OCI-LY3 (cell line): ENCODE measurements at regions not wholly inside any gene's neighbourhood (a gene's known extent, or its start where the extent isn't known, plus 50 kb on each side); places are given as distances from the start of the nearest gene placed in this dataset.

ENCODE experiments used
- H2AFZ ChIP-seq: fragments of 200-600, 300-600 bp; shearing (Covaris generic); 2 replicates; pipeline ENCODE4 v1.6.0; 2014; ENCODE audit warnings: antibody characterized with exemption, low read depth, low read length
- H3K27ac ChIP-seq: fragments of 200-600, 300-600 bp; sonication (generic); 2 replicates; pipeline ENCODE4 v1.5.1; 2014; ENCODE audit warnings: mild to moderate bottlenecking, low read length, moderate library complexity, mixed read lengths
- H3K27me3 ChIP-seq: fragments of 200-600, 300-600 bp; sonication (generic); 2 replicates; pipeline ENCODE4 v1.6.1; 2014; ENCODE audit warnings: low read depth, low read length, mixed read lengths
- H3K36me3 ChIP-seq: fragments of 200-600, 300-600 bp; sonication (generic); replicated peaks from 2 replicates; pipeline ENCODE3; 2014; ENCODE audit warnings: low read depth, low read length, mixed read lengths
- H3K4me1 ChIP-seq: fragments of 300-600, 200-600 bp; sonication (generic); 2 replicates; pipeline ENCODE4 v1.6.1; 2014; ENCODE audit warnings: low read length, mixed read lengths
- H3K4me2 ChIP-seq: fragments of 200-600, 300-600 bp; sonication (generic); 2 replicates; pipeline ENCODE4 v1.6.1; 2014; ENCODE audit warnings: low read length, mixed read lengths
- H3K4me3 ChIP-seq: fragments of 300-600, 200-600 bp; sonication (generic); 2 replicates; pipeline ENCODE4 v1.5.1; 2014; ENCODE audit warnings: antibody characterized with exemption, mild to moderate bottlenecking, low read length, moderate library complexity
- H3K79me2 ChIP-seq: fragments of 300-600, 200-600 bp; shearing (Covaris generic); 2 replicates; pipeline ENCODE4 v1.6.1; 2014; ENCODE audit warnings: mild to moderate bottlenecking, low read length, mixed read lengths
- H3K9ac ChIP-seq: fragments of 300-600, 200-600 bp; shearing (Covaris generic); 2 replicates; pipeline ENCODE4 v1.6.0; 2014; ENCODE audit warnings: mild to moderate bottlenecking, low read length, moderate library complexity
- H3K9me3 ChIP-seq: fragments of 200-600, 300-600 bp; shearing (Covaris generic); 2 replicates; pipeline ENCODE4 v1.6.1; 2014; ENCODE audit warnings: low read length, mixed read lengths; ENCODE audit not compliant: insufficient read depth
- H4K20me1 ChIP-seq: fragments of 200-600, 300-600 bp; sonication (generic); 2 replicates; pipeline ENCODE4 v1.6.1; 2016; ENCODE audit warnings: low read length, mixed read lengths; ENCODE audit not compliant: insufficient read depth
- CTCF ChIP-seq: fragments of 200-600, 300-600 bp; sonication (generic); IDR thresholded peaks from 2 replicates; pipeline ENCODE4 v1.5.1; 2014; ENCODE audit warnings: antibody characterized with exemption, low read length, low read depth
- EZH2phosphoT487 ChIP-seq: fragments of 200-600 bp; shearing (Covaris generic); IDR thresholded peaks from 2 replicates; pipeline ENCODE4 v1.6.1; 2018; ENCODE audit warnings: antibody characterized with exemption, mixed run types, low read depth

GRCh38 chr14:95006479-95006878, 150.8 kb downstream of the DICER1 start:
- Histone ChIP-seq H3K4me2 (no peak overlapping the region), H3K9me3 (no peaks in the 10 kb centered on the region), H3K9ac (no peak overlapping the region), H3K27ac (no peak overlapping the region), H3K4me1 (no peaks in the 10 kb centered on the region), H3K4me3 (no peak overlapping the region), H3K79me2 (no peaks in the 10 kb centered on the region), H2AFZ (no peak overlapping the region), H4K20me1 (no peaks in the 10 kb centered on the region), H3K36me3 (no peaks in the 10 kb centered on the region), H3K27me3 (peaks cover 38% of the 10 kb centered on the region)
- TF ChIP-seq EZH2phosphoT487 (no peak), CTCF (no peak)

- H3K9me3 ChIP-seq, result no peaks in the 10 kb centered on the region
- H4K20me1 ChIP-seq, result no peaks in the 10 kb centered on the region
- TF ChIP-seq EZH2phosphoT487 (no peak), CTCF (no peak)
- no peaks in the 10 kb centered on the region for H3K36me3 ChIP-seq
- H2AFZ ChIP-seq, result no peak overlapping the region
- H3K4me1 ChIP-seq, result no peaks in the 10 kb centered on the region
- no peak overlapping the region for H3K4me2 ChIP-seq
- no peak overlapping the region for H3K9ac ChIP-seq
- H3K27ac ChIP-seq, result no peak overlapping the region
- H3K4me3 ChIP-seq, result no peak overlapping the region
- H3K79me2 ChIP-seq, result no peaks in the 10 kb centered on the region
- H3K27me3 ChIP-seq, result peaks cover 38% of the 10 kb centered on the region
These were observed 151.3 kb downstream of the DICER1 start for GRCh38 chr14:95006051-95006450.

GRCh38 chr14:95003099-95003960, 154.0 kb downstream of the DICER1 start:
- H2AFZ ChIP-seq, result no peak overlapping the region
- no peaks in the 10 kb centered on the region for H3K79me2 ChIP-seq
- H3K27me3 ChIP-seq, result peaks cover 30% of the 10 kb centered on the region
- no peaks in the 10 kb centered on the region for H3K9me3 ChIP-seq
- TF ChIP-seq CTCF (no peak), EZH2phosphoT487 (no peak)
- H4K20me1 ChIP-seq, result no peaks in the 10 kb centered on the region
- H3K4me1 ChIP-seq, result no peaks in the 10 kb centered on the region
- H3K4me3 ChIP-seq, result no peak overlapping the region
- no peak overlapping the region for H3K9ac ChIP-seq
- H3K36me3 ChIP-seq, result no peaks in the 10 kb centered on the region
- H3K4me2 ChIP-seq, result no peak overlapping the region
- no peak overlapping the region for H3K27ac ChIP-seq

GRCh38 chr14:94998685-94999084, 158.6 kb downstream of the DICER1 start:
- Histone ChIP-seq H3K79me2 (no peaks in the 10 kb centered on the region), H3K4me2 (no peak overlapping the region)

More at GRCh38 chr14:94998685-94999084, 158.6 kb downstream of the DICER1 start:
- no peaks in the 10 kb centered on the region for H3K36me3 ChIP-seq
- H3K27ac ChIP-seq, result no peak overlapping the region
- no peak overlapping the region for H2AFZ ChIP-seq
- H3K4me1 ChIP-seq, result peaks cover 2% of the 10 kb centered on the region; the same call in 1 of the 2 replicates
- H3K27me3 ChIP-seq, result peaks cover 23% of the 10 kb centered on the region
- no peak overlapping the region for H3K4me3 ChIP-seq
- no peaks in the 10 kb centered on the region for H4K20me1 ChIP-seq
- H3K9ac ChIP-seq, result no peak overlapping the region
- TF ChIP-seq CTCF (no peak), EZH2phosphoT487 (no peak)
- H3K9me3 ChIP-seq, result no peaks in the 10 kb centered on the region
